ENCODE measurements at regions not wholly inside any gene's neighbourhood (a gene's known extent, or its start where the extent isn't known, plus 50 kb on each side); places are given as distances from the start of the nearest gene placed in this dataset.
"Not testable (repeated sequence)": the region's sequence is repeated elsewhere in the genome, so short reads cannot be mapped to it uniquely, and the experiment has no call there.

GRCh38 chr5:63043792-63044191, 465.2 kb downstream of the LRRC70 start:
- Mint-ChIP-seq H3K4me3 (no peak overlapping the region), H3K36me3 (no peaks in the 10 kb centered on the region), H3K4me1 (no peaks in the 10 kb centered on the region), H3K27ac (no peak overlapping the region), H3K27me3 (no peaks in the 10 kb centered on the region), H3K9me3 (peaks cover 0 to 4% (median 2%) of the 10 kb centered on the region in 8 donors)
- intact Hi-C loops (cut with micrococcal nuclease): no loop called here
- no peaks in the 10 kb centered on the region for H3K4me1 ChIP-seq (ENCODE audit: insufficient read depth, low read length)
- ChIA-PET CTCF (ENCODE audit: partially characterized antibody) (no interaction called here), POLR2A (ENCODE audit: partially characterized antibody) (no interaction called here)
- H3K27ac ChIP-seq (ENCODE audit: low read depth, low read length): no peak overlapping the region
- H3K4me3 ChIP-seq (ENCODE audit: low read length in 2 of 2): no peak overlapping the region
- H3K9me3 ChIP-seq (ENCODE audit: control insufficient read depth in 1 of 2, low read length in 2 of 2): no peaks in the 10 kb centered on the region
- DNase-seq: no peak
- H3K27me3 ChIP-seq (ENCODE audit: insufficient read depth, low read length): no peaks in the 10 kb centered on the region
- H3K36me3 ChIP-seq (ENCODE audit: insufficient read depth, low read length): no peaks in the 10 kb centered on the region

DNA sequence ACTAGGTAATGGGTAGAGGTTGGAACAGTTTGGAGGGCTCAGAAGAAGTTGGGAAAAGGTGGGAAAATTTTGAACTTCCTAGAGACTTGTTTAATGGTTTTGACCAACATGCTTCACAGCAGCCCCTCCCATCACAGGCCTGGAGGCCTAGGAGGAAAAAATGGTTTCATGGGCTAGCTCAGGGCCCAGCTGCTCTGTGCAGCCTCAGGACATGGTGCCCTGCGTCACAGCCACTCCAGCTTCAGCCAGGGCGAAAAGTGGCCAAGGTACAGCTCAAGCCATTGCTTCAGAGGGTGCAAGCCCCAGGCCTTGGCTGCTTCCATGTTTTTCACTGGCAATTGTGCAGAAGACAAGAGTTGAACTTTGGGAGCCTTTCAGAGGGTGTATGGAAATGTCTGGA, 453.7 kb downstream of the LRRC70 start:
- Mint-ChIP-seq H3K27me3 (no peaks in the 10 kb centered on the region), H3K4me3 (no peak overlapping the region), H3K4me1 (no peaks in the 10 kb centered on the region), H3K27ac (no peak overlapping the region), H3K36me3 (no peaks in the 10 kb centered on the region), H3K9me3 (peaks cover 0 to 43% (median 28%) of the 10 kb centered on the region in 8 donors)
- intact Hi-C loops (cut with micrococcal nuclease): no loop called here
- CTCF ChIA-PET (ENCODE audit: partially characterized antibody): no interaction called here
- no peak overlapping the region for H3K27ac ChIP-seq (ENCODE audit: low read depth, low read length)
- no peaks in the 10 kb centered on the region for H3K27me3 ChIP-seq (ENCODE audit: insufficient read depth, low read length)
- H3K4me3 ChIP-seq (ENCODE audit: low read length in 2 of 2): no peak overlapping the region
- DNase-seq: no peak
- no peaks in the 10 kb centered on the region for H3K4me1 ChIP-seq (ENCODE audit: insufficient read depth, low read length)
- no peaks in the 10 kb centered on the region for H3K36me3 ChIP-seq (ENCODE audit: insufficient read depth, low read length)
- H3K9me3 ChIP-seq (ENCODE audit: control insufficient read depth in 1 of 2, low read length in 2 of 2): peaks cover 0 to 3% of the 10 kb centered on the region in 2 donors
- POLR2A ChIA-PET (ENCODE audit: partially characterized antibody): no interaction called here

- Histone ChIP-seq H3K9me3 (ENCODE audit: control insufficient read depth in 1 of 2, low read length in 2 of 2) (peaks cover 0 to 3% of the 10 kb centered on the region in 2 donors), H3K27me3 (ENCODE audit: insufficient read depth, low read length) (no peaks in the 10 kb centered on the region), H3K4me1 (ENCODE audit: insufficient read depth, low read length) (no peaks in the 10 kb centered on the region), H3K36me3 (ENCODE audit: insufficient read depth, low read length) (no peaks in the 10 kb centered on the region), H3K27ac (ENCODE audit: low read depth, low read length) (no peak overlapping the region), H3K4me3 (ENCODE audit: low read length in 2 of 2) (no peak overlapping the region)
- H3K36me3 Mint-ChIP-seq: no peaks in the 10 kb centered on the region
- H3K4me3 Mint-ChIP-seq: no peak overlapping the region
- intact Hi-C loops (cut with micrococcal nuclease): no loop called here
- H3K27me3 Mint-ChIP-seq: no peaks in the 10 kb centered on the region
- H3K4me1 Mint-ChIP-seq: peaks cover 0 to 7% (median 1%) of the 10 kb centered on the region in 4 donors
- peaks cover 0 to 40% (median 27%) of the 10 kb centered on the region in 8 donors for H3K9me3 Mint-ChIP-seq
- ChIA-PET POLR2A (ENCODE audit: partially characterized antibody) (no interaction called here), CTCF (ENCODE audit: partially characterized antibody) (no interaction called here)
- no peak for DNase-seq
- no peak overlapping the region for H3K27ac Mint-ChIP-seq
Measured at GRCh38 chr5:63029891-63030290, 451.3 kb downstream of the LRRC70 start.

- H3K27me3 Mint-ChIP-seq: no peaks in the 10 kb centered on the region
- intact Hi-C loops (cut with micrococcal nuclease): no loop called here
- H3K36me3 Mint-ChIP-seq: no peaks in the 10 kb centered on the region
- Histone ChIP-seq H3K4me3 (ENCODE audit: low read length in 2 of 2) (no peak overlapping the region), H3K9me3 (ENCODE audit: control insufficient read depth in 1 of 2, low read length in 2 of 2) (no peaks in the 10 kb centered on the region), H3K27ac (ENCODE audit: low read depth, low read length) (no peak overlapping the region), H3K36me3 (ENCODE audit: insufficient read depth, low read length) (no peaks in the 10 kb centered on the region), H3K27me3 (ENCODE audit: insufficient read depth, low read length) (no peaks in the 10 kb centered on the region), H3K4me1 (ENCODE audit: insufficient read depth, low read length) (no peaks in the 10 kb centered on the region)
- peak overlapping the region in 6 of 8 donors; percentile 15 to 67 (median 50) for H3K4me3 Mint-ChIP-seq
- no peak for DNase-seq
- peaks cover 0 to 7% (median 1%) of the 10 kb centered on the region in 4 donors for H3K4me1 Mint-ChIP-seq
- ChIA-PET POLR2A (ENCODE audit: partially characterized antibody) (no interaction called here), CTCF (ENCODE audit: partially characterized antibody) (no interaction called here)
- peaks cover 0 to 5% (median 0%) of the 10 kb centered on the region in 8 donors for H3K9me3 Mint-ChIP-seq
- no peak overlapping the region for H3K27ac Mint-ChIP-seq
Measured at GRCh38 chr5:63025679-63026078, 447.1 kb downstream of the LRRC70 start.

DNA sequence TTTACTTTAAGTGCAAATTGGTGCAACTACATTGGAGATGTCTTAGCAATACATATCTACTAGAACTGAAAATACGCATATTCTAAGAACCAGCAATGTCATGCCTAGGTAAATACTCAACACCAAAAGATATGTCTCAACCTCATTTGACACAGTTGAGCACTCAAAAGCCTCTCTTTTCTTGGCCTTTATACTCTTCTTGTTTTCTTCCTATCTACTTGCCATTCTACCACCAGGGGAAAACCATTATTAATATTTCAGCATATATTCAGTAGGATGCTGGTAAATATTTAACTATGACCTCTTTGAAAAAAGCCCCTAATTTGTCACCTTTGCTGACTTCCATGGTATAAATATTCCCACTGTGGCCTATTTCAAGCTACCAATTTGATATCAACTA, 443.8 kb downstream of the LRRC70 start:
- Mint-ChIP-seq H3K4me3 (no peak overlapping the region), H3K27me3 (no peaks in the 10 kb centered on the region), H3K36me3 (no peaks in the 10 kb centered on the region), H3K9me3 (peaks cover 0 to 6% (median 1%) of the 10 kb centered on the region in 8 donors), H3K27ac (no peak overlapping the region), H3K4me1 (peaks cover 0 to 7% (median 1%) of the 10 kb centered on the region in 4 donors)
- Histone ChIP-seq H3K27ac (ENCODE audit: low read depth, low read length) (no peak overlapping the region), H3K9me3 (ENCODE audit: control insufficient read depth in 1 of 2, low read length in 2 of 2) (no peaks in the 10 kb centered on the region), H3K4me1 (ENCODE audit: insufficient read depth, low read length) (no peaks in the 10 kb centered on the region), H3K27me3 (ENCODE audit: insufficient read depth, low read length) (no peaks in the 10 kb centered on the region), H3K4me3 (ENCODE audit: low read length in 2 of 2) (no peak overlapping the region), H3K36me3 (ENCODE audit: insufficient read depth, low read length) (no peaks in the 10 kb centered on the region)
- no peak for DNase-seq
- intact Hi-C loops (cut with micrococcal nuclease): no loop called here
- ChIA-PET POLR2A (ENCODE audit: partially characterized antibody) (no interaction called here), CTCF (ENCODE audit: partially characterized antibody) (no interaction called here)

GRCh38 chr5:63011158-63011557, 432.5 kb downstream of the LRRC70 start:
- Mint-ChIP-seq H3K9me3 (peaks cover 0 to 38% (median 22%) of the 10 kb centered on the region in 8 donors), H3K27ac (no peak overlapping the region), H3K27me3 (no peaks in the 10 kb centered on the region), H3K4me3 (no peak overlapping the region), H3K4me1 (no peaks in the 10 kb centered on the region), H3K36me3 (no peaks in the 10 kb centered on the region)
- intact Hi-C loops (cut with micrococcal nuclease): no loop called here
- Histone ChIP-seq H3K36me3 (ENCODE audit: insufficient read depth, low read length) (no peaks in the 10 kb centered on the region), H3K27me3 (ENCODE audit: insufficient read depth, low read length) (no peaks in the 10 kb centered on the region), H3K27ac (ENCODE audit: low read depth, low read length) (no peak overlapping the region), H3K4me1 (ENCODE audit: insufficient read depth, low read length) (no peaks in the 10 kb centered on the region), H3K9me3 (ENCODE audit: control insufficient read depth in 1 of 2, low read length in 2 of 2) (peaks cover 0 to 4% of the 10 kb centered on the region in 2 donors), H3K4me3 (ENCODE audit: low read length in 2 of 2) (no peak overlapping the region)
- no peak for DNase-seq
- ChIA-PET CTCF (ENCODE audit: partially characterized antibody) (no interaction called here), POLR2A (ENCODE audit: partially characterized antibody) (no interaction called here)

- DNase-seq: no peak
- Mint-ChIP-seq H3K9me3 (peaks cover 0 to 38% (median 25%) of the 10 kb centered on the region in 8 donors), H3K36me3 (no peaks in the 10 kb centered on the region), H3K27ac (no peak overlapping the region), H3K27me3 (no peaks in the 10 kb centered on the region), H3K4me3 (no peak overlapping the region), H3K4me1 (no peaks in the 10 kb centered on the region)
- intact Hi-C loops (cut with micrococcal nuclease): no loop called here
- ChIA-PET CTCF (ENCODE audit: partially characterized antibody) (no interaction called here), POLR2A (ENCODE audit: partially characterized antibody) (no interaction called here)
- Histone ChIP-seq H3K27me3 (ENCODE audit: insufficient read depth, low read length) (no peaks in the 10 kb centered on the region), H3K36me3 (ENCODE audit: insufficient read depth, low read length) (no peaks in the 10 kb centered on the region), H3K4me3 (ENCODE audit: low read length in 2 of 2) (no peak overlapping the region), H3K27ac (ENCODE audit: low read depth, low read length) (no peak overlapping the region), H3K4me1 (ENCODE audit: insufficient read depth, low read length) (no peaks in the 10 kb centered on the region), H3K9me3 (ENCODE audit: control insufficient read depth in 1 of 2, low read length in 2 of 2) (peaks cover 0 to 4% of the 10 kb centered on the region in 2 donors)
Measured at GRCh38 chr5:63008195-63008594, 429.6 kb downstream of the LRRC70 start.

- H3K4me1 Mint-ChIP-seq; H3K36me3 ChIP-seq (ENCODE audit: insufficient read depth, low read length); H3K27me3 ChIP-seq (ENCODE audit: insufficient read depth, low read length); H3K4me3 Mint-ChIP-seq; H3K4me3 ChIP-seq (ENCODE audit: low read length in 2 of 2); H3K27me3 Mint-ChIP-seq; H3K4me1 ChIP-seq (ENCODE audit: insufficient read depth, low read length); H3K9me3 ChIP-seq (ENCODE audit: control insufficient read depth in 1 of 2, low read length in 2 of 2); CTCF ChIA-PET (ENCODE audit: partially characterized antibody); intact Hi-C loops (cut with micrococcal nuclease); H3K27ac Mint-ChIP-seq; H3K27ac ChIP-seq (ENCODE audit: low read depth, low read length); H3K36me3 Mint-ChIP-seq; DNase-seq; POLR2A ChIA-PET (ENCODE audit: partially characterized antibody): not testable (repeated sequence)
- H3K9me3 Mint-ChIP-seq: peaks cover 2 to 39% (median 21%) of the 10 kb centered on the region in 8 donors
Measured at GRCh38 chr5:62994842-62995241, 416.2 kb downstream of the LRRC70 start.

All from CD4-positive, alpha-beta memory T cell (primary cell).